ENCODE measurements at regions not wholly inside any gene's neighbourhood (a gene's known extent, or its start where the extent isn't known, plus 50 kb on each side); places are given as distances from the start of the nearest gene placed in this dataset.

- H3F3A ChIP-seq (ENCODE audit: insufficient read depth, low read length): no peaks in the 10 kb centered on the region
- H2AFZ ChIP-seq (ENCODE audit: low read length): no peak overlapping the region
- H4K20me1 ChIP-seq (ENCODE audit: insufficient read depth, low read length): no peaks in the 10 kb centered on the region
- TF ChIP-seq EZH2 (optimal IDR thresholded peaks at IDR 0.05; ENCODE audit: low read depth, low read length): no peak
- TF ChIP-seq EZH2phosphoT487 (IDR thresholded peaks at IDR 0.05; ENCODE audit: low read length): no peak
- TF ChIP-seq CTCF (IDR thresholded peaks at IDR 0.05; ENCODE audit: low read length): no peak
- DNase-seq: no peak
- no peaks in the 10 kb centered on the region for H3K9me2 ChIP-seq (replicated peaks; ENCODE audit: insufficient read depth, low read length)
- no peaks in the 10 kb centered on the region for H3K27me3 ChIP-seq (replicated peaks; ENCODE audit: insufficient read depth, low read length)
- H3K36me3 ChIP-seq (replicated peaks; ENCODE audit: insufficient read depth, low read length): no peaks in the 10 kb centered on the region
- H3K79me2 ChIP-seq (ENCODE audit: low read length): no peaks in the 10 kb centered on the region
- no peaks in the 10 kb centered on the region for H3K4me1 ChIP-seq (ENCODE audit: low read length)
- no peak overlapping the region for H3K4me2 ChIP-seq (ENCODE audit: low read depth, low read length)
- H3K9me3 ChIP-seq (replicated peaks; ENCODE audit: insufficient read depth, low read length): no peaks in the 10 kb centered on the region
- H3K9ac ChIP-seq (ENCODE audit: low read length): no peak overlapping the region
- H3K4me3 ChIP-seq (ENCODE audit: low read length): no peak overlapping the region
- H3K27ac ChIP-seq (ENCODE audit: low read length): no peak overlapping the region
Measured at GRCh38 chr18:22607284-22607635, 189.5 kb upstream of the CTAGE1 start.

- H3K36me3 ChIP-seq (replicated peaks; ENCODE audit: insufficient read depth, low read length): no peaks in the 10 kb centered on the region
- no peak overlapping the region for H3K4me2 ChIP-seq (ENCODE audit: low read depth, low read length)
- no peak overlapping the region for H3K4me3 ChIP-seq (ENCODE audit: low read length)
- H3K4me1 ChIP-seq (ENCODE audit: low read length): no peaks in the 10 kb centered on the region
- H3K27ac ChIP-seq (ENCODE audit: low read length): no peak overlapping the region
- H3K9me3 ChIP-seq (replicated peaks; ENCODE audit: insufficient read depth, low read length): no peaks in the 10 kb centered on the region
- no peak overlapping the region for H2AFZ ChIP-seq (ENCODE audit: low read length)
- H3K79me2 ChIP-seq (ENCODE audit: low read length): no peaks in the 10 kb centered on the region
- no peaks in the 10 kb centered on the region for H3F3A ChIP-seq (ENCODE audit: insufficient read depth, low read length)
- H3K9ac ChIP-seq (ENCODE audit: low read length): no peak overlapping the region
- H3K27me3 ChIP-seq (replicated peaks; ENCODE audit: insufficient read depth, low read length): no peaks in the 10 kb centered on the region
- no peak for DNase-seq
- TF ChIP-seq EZH2 (optimal IDR thresholded peaks at IDR 0.05; ENCODE audit: low read depth, low read length): no peak
- no peak for TF ChIP-seq EZH2phosphoT487 (IDR thresholded peaks at IDR 0.05; ENCODE audit: low read length)
- no peak for TF ChIP-seq CTCF (IDR thresholded peaks at IDR 0.05; ENCODE audit: low read length)
- H3K9me2 ChIP-seq (replicated peaks; ENCODE audit: insufficient read depth, low read length): no peaks in the 10 kb centered on the region
- no peaks in the 10 kb centered on the region for H4K20me1 ChIP-seq (ENCODE audit: insufficient read depth, low read length)
Measured at GRCh38 chr18:22608847-22609246, 191.1 kb upstream of the CTAGE1 start.

GRCh38 chr18:22609642-22610041 lies 191.9 kb upstream of the CTAGE1 start:
- Histone ChIP-seq H3K9me3 (replicated peaks; ENCODE audit: insufficient read depth, low read length) (no peaks in the 10 kb centered on the region), H2AFZ (ENCODE audit: low read length) (no peak overlapping the region), H3K9ac (ENCODE audit: low read length) (no peak overlapping the region), H3K4me2 (ENCODE audit: low read depth, low read length) (no peak overlapping the region), H3K79me2 (ENCODE audit: low read length) (no peaks in the 10 kb centered on the region), H3K27me3 (replicated peaks; ENCODE audit: insufficient read depth, low read length) (no peaks in the 10 kb centered on the region), H3F3A (ENCODE audit: insufficient read depth, low read length) (no peaks in the 10 kb centered on the region), H3K9me2 (replicated peaks; ENCODE audit: insufficient read depth, low read length) (no peaks in the 10 kb centered on the region), H3K4me1 (ENCODE audit: low read length) (no peaks in the 10 kb centered on the region), H3K36me3 (replicated peaks; ENCODE audit: insufficient read depth, low read length) (no peaks in the 10 kb centered on the region), H3K4me3 (ENCODE audit: low read length) (no peak overlapping the region), H4K20me1 (ENCODE audit: insufficient read depth, low read length) (no peaks in the 10 kb centered on the region), H3K27ac (ENCODE audit: low read length) (no peak overlapping the region)
- DNase-seq: no peak
- no peak for TF ChIP-seq EZH2 (optimal IDR thresholded peaks at IDR 0.05; ENCODE audit: low read depth, low read length)
- TF ChIP-seq EZH2phosphoT487 (IDR thresholded peaks at IDR 0.05; ENCODE audit: low read length): no peak
- TF ChIP-seq CTCF (IDR thresholded peaks at IDR 0.05; ENCODE audit: low read length): no peak

Measured in MM.1S (cell line).